Vagina (tissue), 2 donors: ENCODE measurements at regions not wholly inside any gene's neighbourhood (a gene's known extent, or its start where the extent isn't known, plus 50 kb on each side); places are given as distances from the start of the nearest gene placed in this dataset.

Experiments
- CTCF ChIP-seq, 3 experiments: fragments of 450-650 bp in 2 of 3; fragments of 200-600 bp in 1 of 3; sonication (generic) in 1 of 3; IDR thresholded peaks; one replicate each; pipeline ENCODE4 v1.5.1; 2017 to 2019; ENCODE audit warnings: antibody characterized with exemption in 3 of 3, mild to moderate bottlenecking in 2 of 3, moderate library complexity in 2 of 3
- POLR2A ChIP-seq, 2 donors: fragments of 450-650 bp; IDR thresholded peaks; one replicate each; pipeline ENCODE4 v1.6.1; 2017; ENCODE audit warnings: antibody characterized with exemption in 2 of 2, mild to moderate bottlenecking in 2 of 2, moderate library complexity in 2 of 2

DNA sequence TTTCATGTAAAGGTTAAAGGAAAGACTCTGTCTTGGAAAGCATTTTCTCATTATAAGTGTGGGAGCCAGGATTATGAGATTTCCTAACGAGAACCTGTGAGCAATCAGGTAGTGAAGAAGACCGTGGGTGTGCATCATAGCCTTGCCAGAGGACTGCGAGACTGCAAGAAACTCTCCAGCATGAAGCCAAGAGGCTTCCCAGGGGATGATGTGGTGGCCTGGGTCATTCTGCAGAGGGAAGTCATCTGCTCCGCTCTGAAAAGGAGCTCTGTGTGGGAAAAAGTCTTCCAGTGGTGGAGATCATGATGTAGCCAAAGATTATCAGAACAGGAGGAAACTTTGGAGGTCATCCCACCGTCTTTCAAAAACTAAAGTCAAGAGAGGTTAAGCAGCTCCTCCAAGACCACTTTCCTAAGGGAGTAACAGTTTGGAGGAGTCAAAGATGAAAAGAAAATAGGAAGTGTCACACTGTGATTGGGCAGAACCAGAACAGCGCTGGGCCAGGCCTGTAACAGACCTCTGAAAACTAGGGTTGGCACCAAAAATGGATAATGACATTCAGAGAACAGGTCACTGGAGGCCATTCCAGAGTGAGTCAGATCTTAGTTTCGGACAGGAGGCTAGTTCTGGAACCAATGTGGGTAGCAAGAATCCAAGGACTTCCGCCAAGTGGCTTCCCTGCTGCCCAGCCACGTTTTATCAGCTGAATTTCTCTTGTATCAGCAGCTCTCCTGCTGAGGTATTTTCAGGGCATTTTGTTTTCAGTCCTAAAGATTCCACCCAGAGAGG is 113.0 kb downstream of the LRATD1 start:
- TF ChIP-seq CTCF (IDR thresholded peaks at IDR 0.05) (no peak), POLR2A (IDR thresholded peaks at IDR 0.05) (no peak)
